Lung (tissue), 11 donors: ENCODE measurements at regions not wholly inside any gene's neighbourhood (a gene's known extent, or its start where the extent isn't known, plus 50 kb on each side); places are given as distances from the start of the nearest gene placed in this dataset.
A peak's percentile ranks its signal among the peaks of the same experiment; 100 is the strongest.

Experiments
- ATAC-seq: fragments of 200-7000 bp; cut with Tn5 transposase; one replicate; pipeline ENCODE4 v1.9.1; 2020; ENCODE audit warnings: moderate number of reproducible peaks; ENCODE audit not compliant: insufficient read depth, low FRiP score
- DNase-seq, 3 donors: peaks; one replicate each; pipeline ENCODE4 v3.0.0-alpha.2; 2013 to 2017
- H3K27ac ChIP-seq, 2 donors: one replicate each; pipeline ENCODE4 v1.5.1; 2013; ENCODE audit warnings: mild to moderate bottlenecking in 2 of 2, moderate library complexity in 2 of 2, control low read depth in 1 of 2, inconsistent platforms in 1 of 2, low read depth in 1 of 2, low read length in 1 of 2
- H3K27me3 ChIP-seq, 3 donors: one replicate each; pipeline ENCODE4 v1.5.1; 2013; ENCODE audit warnings: low read length in 2 of 3; ENCODE audit not compliant: control insufficient read depth in 3 of 3, insufficient read depth in 3 of 3
- H3K36me3 ChIP-seq, 4 donors: one replicate each; pipeline ENCODE4 v1.5.1; 2013; ENCODE audit warnings: low read length in 4 of 4, mild to moderate bottlenecking in 1 of 4, moderate library complexity in 1 of 4; ENCODE audit not compliant: control insufficient read depth in 4 of 4, insufficient read depth in 4 of 4
- H3K4me1 ChIP-seq, 5 donors: one replicate each; pipeline ENCODE4 v1.5.1; 2013; ENCODE audit warnings: low read length in 5 of 5, mild to moderate bottlenecking in 2 of 5, moderate library complexity in 1 of 5; ENCODE audit not compliant: control insufficient read depth in 5 of 5, insufficient read depth in 5 of 5
- H3K4me3 ChIP-seq: one replicate; pipeline ENCODE4 v1.5.1; 2013; ENCODE audit warnings: mild to moderate bottlenecking, control low read depth, moderate library complexity
- H3K9ac ChIP-seq, 2 donors: one replicate each; pipeline ENCODE4 v1.5.1; 2013; ENCODE audit warnings: low read length in 2 of 2, control low read depth in 1 of 2; ENCODE audit not compliant: insufficient read depth in 1 of 2
- H3K9me3 ChIP-seq, 4 donors: one replicate each; pipeline ENCODE4 v1.5.1; 2013; ENCODE audit warnings: low read length in 3 of 4, mild to moderate bottlenecking in 1 of 4, moderate library complexity in 1 of 4; ENCODE audit not compliant: control insufficient read depth in 4 of 4, insufficient read depth in 3 of 4
- CTCF ChIP-seq: IDR thresholded peaks from 2 replicates; pipeline ENCODE4 v1.5.1; 2012; ENCODE audit warnings: mild to moderate bottlenecking; ENCODE audit errors: control extremely low read depth, extremely low read depth
- WGBS, 2 donors: extraction: QIAGEN DNeasy Blood & Tissue Kit; methylation state at CpG; one replicate each; pipeline ENCODE4 v1.1.7; 2013; 5-methylcytosine and 5-hydroxymethylcytosine counted together
- donor health status: control.
- donor health status: control.
- donor health status: Bipolar disorder and iron deficiency.
- donor health status: healthy.
- donor health status: DM: yes; HTN: yes; CAD: no.

DNA sequence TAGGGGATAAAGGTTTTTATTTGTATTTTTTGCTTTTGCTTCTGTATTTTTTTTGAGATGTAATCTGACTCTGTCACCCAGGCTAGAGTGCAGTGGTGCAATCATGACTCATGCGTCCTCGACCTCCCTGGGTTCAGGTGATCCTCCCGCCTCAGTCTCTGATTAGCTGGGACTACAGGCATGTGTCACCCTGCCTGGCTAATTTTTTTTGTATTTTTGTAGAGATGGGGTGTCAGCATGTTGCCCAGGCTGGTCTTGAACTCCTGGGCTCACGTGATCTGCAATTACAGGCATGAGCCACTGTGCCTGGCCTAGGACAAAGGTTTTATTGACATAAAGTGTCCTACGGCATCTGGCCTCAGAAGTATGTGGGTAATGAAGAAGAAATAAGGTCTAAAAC lies 297.1 kb upstream of the C9orf72 start:
- H3K27me3 ChIP-seq: no peaks in the 10 kb centered on the region
- peaks cover 0 to 1% (median under 1%) of the 10 kb centered on the region in 5 donors for H3K4me1 ChIP-seq
- no peak for TF ChIP-seq CTCF
- no peaks in the 10 kb centered on the region for H3K36me3 ChIP-seq
- no peak overlapping the region for H3K4me3 ChIP-seq
- no peak for ATAC-seq
- H3K9ac ChIP-seq: no peak overlapping the region
- DNase-seq: no peak
- H3K9me3 ChIP-seq: peaks cover 0 to 2% (median 0%) of the 10 kb centered on the region in 4 donors
- H3K27ac ChIP-seq: no peak overlapping the region
- 83 to 91% methylated on average over 5 of the region's 5 CpGs for WGBS, 2 donors

DNA sequence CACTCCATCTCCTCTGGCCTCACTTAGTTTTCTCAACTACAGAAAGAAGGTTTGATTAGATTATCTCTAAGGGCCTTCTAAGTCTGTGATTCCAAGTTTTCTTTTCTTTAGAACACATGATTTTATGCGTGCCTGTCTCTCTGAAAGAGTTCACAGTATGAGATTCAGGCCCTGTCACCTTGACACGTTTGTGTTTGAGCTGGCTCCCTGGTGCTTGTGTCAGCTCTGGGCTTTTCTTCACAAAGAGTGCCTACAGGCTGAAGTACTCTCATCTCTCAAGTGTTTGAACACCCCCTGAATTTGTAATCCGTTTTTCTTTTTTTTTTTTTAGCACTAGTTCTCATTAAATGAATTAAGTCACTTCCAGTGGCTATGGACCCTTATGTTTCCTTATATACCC lies 306.9 kb upstream of the C9orf72 start:
- no peak for TF ChIP-seq CTCF

GRCh38 chr9:27880635-27881034 lies 307.4 kb upstream of the C9orf72 start:
- Histone ChIP-seq H3K27me3 (no peaks in the 10 kb centered on the region), H3K4me3 (no peak overlapping the region), H3K4me1 (no peaks in the 10 kb centered on the region), H3K9me3 (no peaks in the 10 kb centered on the region), H3K36me3 (no peaks in the 10 kb centered on the region), H3K9ac (no peak overlapping the region), H3K27ac (no peak overlapping the region)
- no peak for TF ChIP-seq CTCF
- ATAC-seq (no peak), DNase-seq (peak; percentile 15 to 67 (median 41))
- 54 to 61% methylated on average over 3 of the region's 3 CpGs for WGBS, 2 donors

More for the DNA sequence above, 306.9 kb upstream of the C9orf72 start:
- H3K9ac ChIP-seq: no peak overlapping the region
- DNase-seq (peak; percentile 26 to 73 (median 44)), ATAC-seq (no peak)
- H3K9me3 ChIP-seq: no peaks in the 10 kb centered on the region
- H3K36me3 ChIP-seq: no peaks in the 10 kb centered on the region
- no peaks in the 10 kb centered on the region for H3K27me3 ChIP-seq
- H3K4me1 ChIP-seq: no peaks in the 10 kb centered on the region
- no peak overlapping the region for H3K27ac ChIP-seq
- H3K4me3 ChIP-seq: no peak overlapping the region
- WGBS, 2 donors: 37 to 40% methylated on average over 3 of the region's 3 CpGs

- ATAC-seq: no peak
These were observed 315.5 kb upstream of the C9orf72 start for GRCh38 chr9:27888661-27889295.

More at GRCh38 chr9:27888661-27889295, 315.5 kb upstream of the C9orf72 start:
- no peak for DNase-seq
- 89 to 97% methylated on average over 2 of the region's 2 CpGs for WGBS, 2 donors
- Histone ChIP-seq H3K4me1 (no peaks in the 10 kb centered on the region), H3K4me3 (no peak overlapping the region), H3K9me3 (no peaks in the 10 kb centered on the region), H3K36me3 (no peaks in the 10 kb centered on the region), H3K27me3 (no peaks in the 10 kb centered on the region), H3K27ac (no peak overlapping the region), H3K9ac (no peak overlapping the region)
- peak; percentile 14 for TF ChIP-seq CTCF
